ENCODE measurements at regions not wholly inside any gene's neighbourhood (a gene's known extent, or its start where the extent isn't known, plus 50 kb on each side); places are given as distances from the start of the nearest gene placed in this dataset.
"Not testable (repeated sequence)": the region's sequence is repeated elsewhere in the genome, so short reads cannot be mapped to it uniquely, and the experiment has no call there.

GRCh38 chr6:71360556-71361335, 72.1 kb downstream of the OGFRL1 start:
- DNase-seq (ENCODE audit: low read depth in 2 of 2), result not testable (repeated sequence)

- DNase-seq (ENCODE audit: low read depth in 2 of 2), result no peak
Observed at GRCh38 chr6:71364889-71365542, 76.4 kb downstream of the OGFRL1 start.

- peak in 1 of 2 donors; percentile 49 for DNase-seq (ENCODE audit: low read depth in 2 of 2)
Observed at GRCh38 chr6:71367756-71368155, 79.1 kb downstream of the OGFRL1 start.

GRCh38 chr6:71368284-71368683, 79.7 kb downstream of the OGFRL1 start:
- DNase-seq (ENCODE audit: low read depth in 2 of 2), result no peak

GRCh38 chr6:71371559-71371958, 82.9 kb downstream of the OGFRL1 start:
- no peak for DNase-seq (ENCODE audit: low read depth in 2 of 2)

GRCh38 chr6:71373943-71374342, 85.3 kb downstream of the OGFRL1 start:
- no peak for DNase-seq (ENCODE audit: low read depth in 2 of 2)

GRCh38 chr6:71375676-71376075, 87.1 kb downstream of the OGFRL1 start:
- no peak for DNase-seq (ENCODE audit: low read depth in 2 of 2)

GRCh38 chr6:71376830-71377229, 88.2 kb downstream of the OGFRL1 start:
- DNase-seq (ENCODE audit: low read depth in 2 of 2), result no peak

- no peak for DNase-seq (ENCODE audit: low read depth in 2 of 2)
Observed at GRCh38 chr6:71383476-71383875, 94.9 kb downstream of the OGFRL1 start.

GRCh38 chr6:71383901-71384489, 95.4 kb downstream of the OGFRL1 start:
- DNase-seq (ENCODE audit: low read depth in 2 of 2), result peak; percentile 50 to 66

- DNase-seq (ENCODE audit: low read depth in 2 of 2), result no peak
Observed at GRCh38 chr6:71385111-71385822, 96.7 kb downstream of the OGFRL1 start.

- DNase-seq (ENCODE audit: low read depth in 2 of 2), result no peak
Observed at GRCh38 chr6:71386215-71386614, 97.6 kb downstream of the OGFRL1 start.

GRCh38 chr6:71387179-71387578, 98.6 kb downstream of the OGFRL1 start:
- no peak for DNase-seq (ENCODE audit: low read depth in 2 of 2)

- no peak for DNase-seq (ENCODE audit: low read depth in 2 of 2)
Observed at GRCh38 chr6:71388068-71388744, 99.6 kb downstream of the OGFRL1 start.

- DNase-seq (ENCODE audit: low read depth in 2 of 2), result no peak
Observed at GRCh38 chr6:71388856-71389527, 100.4 kb downstream of the OGFRL1 start.

- no peak for DNase-seq (ENCODE audit: low read depth in 2 of 2)
Observed at GRCh38 chr6:71391126-71391525, 102.5 kb downstream of the OGFRL1 start.

- no peak for DNase-seq (ENCODE audit: low read depth in 2 of 2)
Observed at GRCh38 chr6:71392276-71392675, 103.7 kb downstream of the OGFRL1 start.

GRCh38 chr6:71393471-71393870, 104.9 kb downstream of the OGFRL1 start:
- DNase-seq (ENCODE audit: low read depth in 2 of 2), result peak; percentile 48 to 91

GRCh38 chr6:71393981-71394432, 105.4 kb downstream of the OGFRL1 start:
- DNase-seq (ENCODE audit: low read depth in 2 of 2), result peak in 1 of 2 donors; percentile 42

- DNase-seq (ENCODE audit: low read depth in 2 of 2), result no peak
Observed at GRCh38 chr6:71394926-71395325, 106.3 kb downstream of the OGFRL1 start.
